KMS-11 (cell line): ENCODE measurements at regions not wholly inside any gene's neighbourhood (a gene's known extent, or its start where the extent isn't known, plus 50 kb on each side); places are given as distances from the start of the nearest gene placed in this dataset.
A peak's percentile ranks its signal among the peaks of the same experiment; 100 is the strongest.

Source experiments
- H2AFZ ChIP-seq: fragments of 200-600 bp; sonication (generic); 2 replicates; pipeline ENCODE4 v1.6.1; 2016; ENCODE audit warnings: antibody characterized with exemption, mixed run types, low read depth
- H3K27ac ChIP-seq: fragments of 200-600 bp; sonication (generic); 2 replicates; pipeline ENCODE4 v1.6.1; 2016; ENCODE audit warnings: mild to moderate bottlenecking, mixed run types
- H3K27me3 ChIP-seq: fragments of 200-600 bp; sonication (generic); 2 replicates; pipeline ENCODE4 v1.6.1; 2017; ENCODE audit warnings: mild to moderate bottlenecking, low read depth, mixed run types, moderate library complexity; ENCODE audit not compliant: insufficient read depth
- H3K36me3 ChIP-seq: fragments of 200-600 bp; sonication (generic); 2 replicates; pipeline ENCODE4 v1.6.1; 2017; ENCODE audit warnings: mild to moderate bottlenecking, mixed run types; ENCODE audit not compliant: insufficient read depth
- H3K4me1 ChIP-seq: fragments of 200-600 bp; sonication (generic); 2 replicates; pipeline ENCODE4 v1.6.1; 2016; ENCODE audit warnings: mild to moderate bottlenecking, low read depth, mixed run types; ENCODE audit not compliant: poor library complexity, severe bottlenecking
- H3K4me2 ChIP-seq: fragments of 200-600 bp; sonication (generic); 2 replicates; pipeline ENCODE4 v1.7.0; 2016; ENCODE audit warnings: mild to moderate bottlenecking, mixed run types
- H3K4me3 ChIP-seq: fragments of 200-600 bp; sonication (generic); IDR thresholded peaks from 2 replicates; pipeline ENCODE4 v1.6.1; 2017; ENCODE audit warnings: low read depth, low read length, mixed read lengths; ENCODE audit not compliant: insufficient read depth
- H3K79me2 ChIP-seq: fragments of 200-600 bp; sonication (generic); 2 replicates; pipeline ENCODE4 v1.6.1; 2016; ENCODE audit warnings: low read depth, mixed run types; ENCODE audit not compliant: insufficient read depth
- H3K9ac ChIP-seq: fragments of 200-600 bp; sonication (generic); 2 replicates; pipeline ENCODE4 v1.6.1; 2016; ENCODE audit warnings: mild to moderate bottlenecking, mixed run types
- H4K20me1 ChIP-seq: fragments of 200-600 bp; sonication (generic); 2 replicates; pipeline ENCODE4 v1.6.1; 2016; ENCODE audit warnings: mild to moderate bottlenecking, mixed run types; ENCODE audit not compliant: insufficient read depth
- CTCF ChIP-seq: fragments of 200-600 bp; sonication (generic); conservative IDR thresholded peaks from 2 replicates; pipeline ENCODE4 v1.6.1; 2017; ENCODE audit warnings: low read depth, mild to moderate bottlenecking, antibody characterized with exemption, low read length, moderate library complexity, mixed read lengths

GRCh38 chr12:46523446-46523845 lies 150.9 kb upstream of the SLC38A2 start:
- H3K27ac ChIP-seq, result peak overlapping the region; percentile 64
- H4K20me1 ChIP-seq, result no peaks in the 10 kb centered on the region
- H3K4me1 ChIP-seq, result peaks cover 80% of the 10 kb centered on the region
- no peaks in the 10 kb centered on the region for H3K79me2 ChIP-seq
- peak overlapping the region; percentile 80 for H3K4me2 ChIP-seq
- TF ChIP-seq CTCF, result no peak
- no peak overlapping the region for H3K4me3 ChIP-seq
- H2AFZ ChIP-seq, result peak overlapping the region; percentile 58; the same call in 1 of the 2 replicates
- H3K9ac ChIP-seq, result peak overlapping the region; percentile 19; the same call in 1 of the 2 replicates
- no peaks in the 10 kb centered on the region for H3K36me3 ChIP-seq
- H3K27me3 ChIP-seq, result no peaks in the 10 kb centered on the region

GRCh38 chr12:46522071-46522470 lies 149.5 kb upstream of the SLC38A2 start:
- Histone ChIP-seq H3K9ac (no peak overlapping the region; the same call in 1 of the 2 replicates), H2AFZ (peak overlapping the region; percentile 1; the same call in 1 of the 2 replicates), H3K4me3 (no peak overlapping the region), H3K79me2 (no peaks in the 10 kb centered on the region), H3K27me3 (no peaks in the 10 kb centered on the region), H3K4me2 (peak overlapping the region; percentile 80), H3K4me1 (peaks cover 92% of the 10 kb centered on the region), H3K36me3 (no peaks in the 10 kb centered on the region), H4K20me1 (no peaks in the 10 kb centered on the region), H3K27ac (peak overlapping the region; percentile 64; the same call in 1 of the 2 replicates)
- TF ChIP-seq CTCF, result no peak

GRCh38 chr12:46521145-46521544 lies 148.6 kb upstream of the SLC38A2 start:
- Histone ChIP-seq H2AFZ (no peak overlapping the region), H3K27ac (no peak overlapping the region), H3K9ac (no peak overlapping the region), H3K36me3 (no peaks in the 10 kb centered on the region), H3K4me1 (peaks cover 97% of the 10 kb centered on the region), H3K79me2 (no peaks in the 10 kb centered on the region), H3K27me3 (no peaks in the 10 kb centered on the region), H4K20me1 (no peaks in the 10 kb centered on the region), H3K4me3 (no peak overlapping the region), H3K4me2 (0 out of 2 replicates have a peak overlapping the region, but pooled peaks have one; percentile 80)
- TF ChIP-seq CTCF, result no peak

- Histone ChIP-seq H3K27me3 (no peaks in the 10 kb centered on the region), H3K4me1 (peaks cover 97% of the 10 kb centered on the region), H3K4me3 (no peak overlapping the region), H3K4me2 (peak overlapping the region; percentile 56), H3K9ac (no peak overlapping the region), H3K79me2 (no peaks in the 10 kb centered on the region), H3K36me3 (no peaks in the 10 kb centered on the region), H2AFZ (no peak overlapping the region), H3K27ac (peak overlapping the region; percentile 98; the same call in 1 of the 2 replicates), H4K20me1 (no peaks in the 10 kb centered on the region)
- TF ChIP-seq CTCF, result no peak
These were observed 146.8 kb upstream of the SLC38A2 start for GRCh38 chr12:46519407-46519806.
